EH (cell line): ENCODE measurements at regions not wholly inside any gene's neighbourhood (a gene's known extent, or its start where the extent isn't known, plus 50 kb on each side); places are given as distances from the start of the nearest gene placed in this dataset.
"Not testable (repeated sequence)": the region's sequence is repeated elsewhere in the genome, so short reads cannot be mapped to it uniquely, and the experiment has no call there.

Source experiments
- DNase-seq: peaks from one replicate; pipeline ENCODE4 v3.0.0-alpha.2; 2015; ENCODE audit warnings: low read depth

DNA sequence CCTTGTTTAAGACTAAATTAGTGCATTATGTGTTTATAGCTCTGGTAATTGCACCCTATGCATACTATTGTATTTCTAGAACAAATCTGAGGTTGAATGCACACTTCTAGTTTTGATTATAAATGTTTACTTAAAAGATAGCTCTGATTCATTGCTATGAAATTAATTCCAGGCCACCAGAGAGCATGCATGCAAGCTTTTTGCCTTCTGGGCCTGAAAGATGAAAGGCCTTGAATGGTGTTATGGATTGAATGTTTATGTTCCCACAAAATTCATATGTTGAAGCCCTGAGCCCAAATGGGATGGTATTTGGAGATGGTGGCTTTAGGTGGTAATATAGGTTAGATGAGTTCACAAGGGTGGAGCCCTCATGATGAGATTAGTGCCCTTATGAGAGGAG lies 695.0 kb upstream of the MAP3K7 start:
- DNase-seq: no peak

DNA sequence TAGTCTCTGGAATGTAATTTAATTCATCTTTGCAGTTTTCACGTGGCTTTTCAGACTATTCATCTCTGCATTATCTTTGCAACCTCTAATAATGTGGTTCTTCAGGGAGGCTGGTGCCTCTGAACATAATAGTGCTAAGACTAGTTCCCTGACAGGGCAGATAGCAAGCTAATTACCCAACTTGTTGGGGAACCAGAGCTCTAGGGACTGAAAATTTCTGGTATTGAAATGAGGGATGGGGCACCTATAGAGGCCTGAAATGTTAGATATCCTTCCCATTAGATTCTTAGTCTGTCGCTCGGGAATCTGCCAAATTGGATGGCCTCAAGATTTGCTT lies 693.6 kb upstream of the MAP3K7 start:
- no peak for DNase-seq

DNA sequence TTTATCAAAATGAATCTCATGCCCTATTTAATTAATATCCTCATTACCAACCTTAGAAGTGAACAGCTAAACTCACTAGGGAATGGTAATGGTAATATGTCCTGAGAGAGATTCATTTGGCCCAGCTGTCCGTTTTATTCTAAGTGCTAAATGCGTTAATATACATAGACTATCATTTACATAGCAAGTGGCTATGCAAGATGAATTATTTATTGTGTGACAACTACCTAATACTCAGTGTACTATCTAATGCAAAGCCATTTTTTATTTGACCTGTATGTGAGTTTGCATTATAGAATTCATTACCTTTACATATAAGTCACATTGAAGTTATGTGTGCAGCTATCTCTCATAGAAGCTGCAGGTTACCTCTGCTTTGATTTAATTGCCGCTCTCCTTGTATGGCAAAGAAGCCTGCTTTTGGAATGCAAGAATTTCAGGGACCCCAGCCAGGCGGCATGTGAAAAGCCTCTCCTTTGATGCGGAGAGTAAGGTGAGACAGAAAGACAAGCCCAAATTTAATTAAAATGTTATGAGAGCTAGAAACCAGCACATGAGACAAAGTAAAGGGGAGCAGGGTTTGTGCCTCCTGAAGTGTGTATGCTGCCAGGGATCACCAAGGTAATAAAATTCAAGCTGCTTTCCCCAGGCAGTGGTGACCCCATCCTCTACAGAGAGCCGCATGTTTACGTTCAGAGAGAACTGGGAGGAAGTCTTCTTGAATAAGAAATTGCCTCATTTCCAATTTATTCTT lies 693.0 kb upstream of the MAP3K7 start:
- no peak for DNase-seq

DNA sequence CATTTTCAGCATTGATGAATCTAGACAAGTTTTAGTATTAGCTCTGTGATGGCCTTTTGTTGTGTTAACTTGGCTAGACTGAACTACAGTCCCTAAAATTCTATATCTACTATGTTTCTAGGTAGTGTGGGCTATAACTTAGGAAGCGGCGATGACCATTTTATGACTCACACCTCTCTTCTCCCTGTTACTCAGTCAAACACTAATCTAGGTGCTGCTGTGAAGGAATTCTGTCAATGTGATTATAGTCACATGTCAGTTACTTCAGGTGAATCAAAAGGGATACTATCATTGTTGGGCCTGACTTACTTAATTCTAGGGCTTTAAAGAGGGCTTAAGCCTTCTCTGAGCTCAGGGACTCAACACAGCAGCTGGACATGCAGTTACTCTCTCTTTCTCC lies 691.5 kb upstream of the MAP3K7 start:
- DNase-seq: no peak

DNA sequence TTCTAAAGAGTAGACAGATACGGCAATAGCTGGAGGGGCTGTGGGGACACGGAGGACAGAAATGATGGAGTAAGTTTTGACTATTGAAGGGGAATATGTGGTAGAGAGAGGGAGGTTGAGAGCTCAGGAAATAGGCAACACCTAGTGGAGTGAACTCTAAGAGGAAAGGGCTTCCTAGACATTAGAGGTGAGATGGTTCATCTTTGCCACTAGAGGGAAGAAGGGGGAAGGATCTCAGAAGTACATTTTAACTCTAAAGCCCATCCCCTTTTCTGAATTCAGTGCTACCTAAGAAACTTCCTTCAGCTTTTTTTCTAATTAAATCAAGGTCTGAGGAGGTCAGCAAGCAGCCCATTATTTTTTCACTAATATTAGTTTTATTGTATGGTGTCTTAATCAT lies 689.4 kb upstream of the MAP3K7 start:
- DNase-seq: no peak

DNA sequence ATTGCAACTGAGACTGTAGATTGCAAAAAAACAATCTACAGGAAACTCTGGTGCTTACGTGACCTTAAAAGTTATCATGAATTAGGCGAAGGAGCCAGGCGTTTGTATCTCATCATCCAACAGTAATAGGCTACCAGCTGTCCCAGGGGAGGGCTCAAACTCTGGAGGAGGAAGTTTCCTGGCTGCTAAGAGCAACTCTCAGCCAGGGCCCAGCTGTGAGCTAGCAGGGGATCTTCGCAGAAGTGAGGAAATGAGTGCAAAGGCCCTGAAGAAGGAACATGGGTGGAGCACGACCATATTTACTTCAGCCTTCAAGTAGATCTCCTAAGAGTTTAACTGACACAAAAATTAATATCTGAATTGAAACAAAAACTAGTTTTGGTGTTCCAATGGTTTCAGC lies 686.9 kb upstream of the MAP3K7 start:
- no peak for DNase-seq

DNA sequence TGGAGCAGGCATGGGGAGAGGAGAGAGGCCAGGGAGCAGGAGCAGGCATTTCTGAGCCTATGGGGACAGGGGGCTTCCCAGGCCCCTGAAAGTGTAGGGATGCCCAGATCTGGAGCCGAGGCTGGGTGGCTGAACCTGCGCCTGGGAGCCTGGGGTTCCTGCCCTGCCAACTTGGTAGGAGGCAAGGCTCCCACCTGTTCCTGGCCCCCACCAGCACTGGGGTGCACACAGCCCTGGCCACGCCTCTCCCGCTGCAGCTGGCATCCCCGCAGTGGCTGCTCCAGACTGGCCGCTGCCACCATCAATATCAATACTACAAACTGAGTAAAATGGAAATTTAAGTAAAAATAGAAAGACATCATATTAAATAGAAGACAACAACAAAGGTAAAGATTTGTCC lies 684.9 kb upstream of the MAP3K7 start:
- no peak for DNase-seq

DNA sequence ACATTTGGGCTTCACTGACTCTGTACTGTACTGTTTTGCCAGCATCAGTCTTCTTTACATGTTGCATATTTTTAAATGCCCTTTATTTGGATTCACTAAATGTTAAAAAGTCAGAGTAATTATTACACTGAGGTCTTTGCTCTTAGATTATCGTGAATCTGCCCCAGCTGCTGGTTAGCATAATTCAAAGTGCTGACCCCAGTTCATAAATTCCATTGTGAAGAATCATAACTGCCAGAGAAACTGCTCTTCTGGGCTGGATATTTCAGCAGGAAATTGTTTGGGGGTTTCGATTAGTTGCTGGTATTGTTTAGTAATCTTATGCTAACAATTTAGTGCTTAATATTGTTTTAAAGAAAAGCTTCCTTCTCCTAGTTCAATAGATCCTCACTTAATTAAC lies 682.1 kb upstream of the MAP3K7 start:
- DNase-seq: no peak

DNA sequence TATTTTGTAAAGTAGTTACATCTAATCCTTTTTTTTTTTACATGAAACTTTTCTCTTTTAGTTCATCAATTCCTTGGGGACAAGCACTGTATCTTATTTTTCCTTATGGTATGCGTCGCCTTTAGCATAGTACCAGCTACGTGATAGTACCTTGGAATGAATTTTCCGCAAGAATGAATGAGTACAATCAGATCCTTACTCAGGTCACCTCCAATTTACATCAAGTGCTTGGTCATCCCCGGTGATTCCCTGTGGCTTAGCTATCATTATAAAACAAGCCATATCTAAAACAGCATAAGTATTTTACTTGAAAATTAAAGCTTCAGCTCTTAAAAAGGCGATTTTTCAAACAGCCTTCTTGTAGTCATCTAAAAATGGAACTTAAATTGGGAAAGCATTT lies 680.4 kb upstream of the MAP3K7 start:
- no peak for DNase-seq

DNA sequence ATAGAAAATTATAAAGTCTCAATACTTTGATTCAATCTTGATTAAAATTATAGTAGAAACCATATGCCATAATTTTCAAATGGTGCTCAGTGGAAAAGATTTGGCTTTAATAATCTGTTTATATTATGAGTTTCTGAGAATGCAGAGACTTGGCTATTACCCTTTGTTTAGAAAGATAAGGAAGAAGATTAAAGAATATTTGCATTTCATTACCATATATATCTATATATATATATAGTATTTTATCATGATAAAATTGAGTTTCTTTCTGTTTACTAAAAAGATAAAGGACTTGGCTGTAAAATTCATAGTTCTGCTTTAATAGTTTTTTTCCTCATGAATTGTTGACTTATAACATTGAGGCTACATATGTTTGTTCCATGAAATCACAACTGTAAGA lies 679.3 kb upstream of the MAP3K7 start:
- DNase-seq: no peak

DNA sequence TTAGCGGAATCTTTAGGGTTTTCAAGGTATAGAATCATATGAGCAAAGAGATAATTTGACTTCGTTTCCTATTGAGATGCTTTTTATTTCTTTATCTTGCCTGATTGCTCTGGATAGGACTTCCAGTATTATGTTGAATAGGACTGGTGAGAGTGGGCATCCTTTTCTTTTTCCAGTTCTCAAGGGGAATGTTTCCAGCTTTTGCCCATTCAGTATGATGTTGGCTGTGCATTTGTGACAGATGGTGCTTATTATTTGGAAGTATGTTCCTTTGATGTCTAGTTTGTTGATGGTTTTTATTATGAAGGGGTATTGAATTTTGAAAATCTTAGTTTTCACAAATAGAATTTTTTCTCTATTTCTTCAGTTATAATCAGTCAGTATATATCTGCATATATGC lies 656.6 kb upstream of the MAP3K7 start:
- no peak for DNase-seq

DNA sequence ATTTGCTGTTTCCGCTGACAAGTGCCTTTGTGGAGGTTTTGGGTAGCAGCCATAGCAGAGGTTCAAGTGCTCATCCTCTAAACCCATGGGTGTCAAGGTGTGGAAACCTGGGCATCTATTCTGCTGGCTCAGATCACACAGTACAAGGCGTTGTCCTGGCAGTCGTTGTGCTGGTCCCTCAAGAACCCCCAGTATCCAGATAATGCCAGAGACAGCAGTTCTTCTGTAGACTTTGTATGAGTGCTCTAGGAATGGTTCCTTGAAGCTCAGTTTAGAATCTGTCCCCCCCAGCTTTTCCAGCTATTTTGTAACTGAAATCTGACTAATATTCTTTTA lies 655.7 kb upstream of the MAP3K7 start:
- DNase-seq: no peak

DNA sequence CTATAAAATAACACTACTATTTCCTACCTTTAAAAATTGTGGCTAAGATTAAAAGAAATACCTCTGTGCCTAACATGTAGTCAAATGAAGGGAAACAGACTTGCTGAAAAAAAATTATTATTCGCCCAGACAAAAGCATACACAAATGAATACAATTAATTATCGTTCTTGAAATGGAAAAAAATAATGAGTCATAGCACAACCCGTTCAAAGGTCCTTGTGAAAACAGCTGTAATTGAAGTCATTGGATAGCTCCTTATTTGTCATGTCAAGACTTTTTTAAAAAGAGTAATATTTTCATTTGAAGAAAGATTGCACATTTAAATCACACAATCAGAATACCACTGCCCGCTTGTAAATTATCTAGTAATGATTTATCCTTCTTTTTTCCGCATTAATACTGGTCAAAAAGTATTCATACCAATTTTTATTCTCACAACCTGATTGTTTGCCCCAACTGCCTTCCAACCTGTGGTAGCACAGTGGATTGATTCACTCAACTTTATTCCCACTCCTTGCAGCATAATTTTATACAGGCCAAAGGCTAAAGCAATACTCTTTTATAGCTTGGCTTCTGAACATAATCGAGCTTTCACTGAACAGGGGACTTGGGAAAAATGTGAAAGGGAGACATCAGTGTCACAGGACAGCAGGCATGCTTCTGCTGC lies 655.2 kb upstream of the MAP3K7 start:
- DNase-seq: no peak

DNA sequence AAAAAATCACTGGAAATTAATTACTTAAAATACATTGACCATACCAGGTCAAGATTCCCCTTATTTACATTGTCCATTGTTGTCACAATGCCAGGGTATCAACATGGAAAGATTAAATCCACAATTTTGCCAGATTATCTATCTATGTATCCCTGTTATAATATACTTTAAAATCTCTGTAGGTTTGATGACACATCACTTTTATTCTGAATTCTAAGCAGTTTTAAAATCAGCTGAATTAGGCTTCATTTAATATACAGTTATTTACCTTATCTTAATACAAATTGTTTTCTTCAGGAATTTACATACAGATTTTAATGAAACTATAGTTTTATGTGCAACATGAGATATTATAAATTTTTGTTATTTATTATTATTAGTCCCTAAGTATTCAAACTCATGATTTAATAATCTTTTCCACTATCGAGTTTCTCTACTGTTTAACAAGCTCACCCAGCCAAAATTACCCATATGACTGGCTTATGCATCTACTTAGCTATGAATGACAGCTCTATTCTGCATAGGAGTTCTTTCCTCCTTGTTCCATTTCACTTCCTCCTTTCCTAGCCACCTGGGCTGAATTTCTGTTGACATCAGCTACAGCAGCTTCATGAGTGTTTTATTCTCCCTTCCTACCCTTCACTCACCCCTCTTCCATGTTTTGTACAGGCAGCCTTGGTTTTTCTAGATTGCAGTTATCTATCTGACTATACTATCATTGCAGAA lies 654.2 kb upstream of the MAP3K7 start:
- no peak for DNase-seq

DNA sequence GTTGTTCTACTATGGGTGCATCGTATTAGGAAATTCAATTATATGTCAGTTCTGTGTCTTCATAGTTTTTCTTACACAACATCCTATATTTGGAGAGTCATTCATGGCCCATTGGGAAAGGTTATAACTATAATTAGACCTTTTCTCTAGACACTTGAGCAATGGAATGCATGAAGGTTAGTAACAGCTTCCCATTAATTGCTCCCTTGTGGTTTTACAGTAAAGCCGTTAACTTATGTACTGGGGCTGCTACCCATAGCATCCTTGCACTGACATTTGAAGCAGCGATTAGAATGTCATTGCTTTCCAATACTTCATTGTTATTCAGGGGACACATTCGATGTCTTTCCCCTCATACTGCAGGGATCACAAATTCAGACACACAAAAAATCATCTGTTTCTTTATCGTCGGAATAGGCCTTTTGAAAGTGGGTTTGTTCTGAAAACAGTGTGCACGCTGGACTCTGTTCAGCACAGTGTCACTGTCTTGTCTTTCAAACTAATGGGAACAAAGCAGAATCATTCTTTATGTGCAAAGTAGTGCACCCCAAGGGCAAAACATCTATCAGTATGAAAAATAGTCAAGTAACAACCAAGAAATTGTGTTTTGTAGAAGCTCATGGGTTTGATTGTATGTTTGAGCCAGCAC lies 634.3 kb upstream of the MAP3K7 start:
- DNase-seq: no peak

DNA sequence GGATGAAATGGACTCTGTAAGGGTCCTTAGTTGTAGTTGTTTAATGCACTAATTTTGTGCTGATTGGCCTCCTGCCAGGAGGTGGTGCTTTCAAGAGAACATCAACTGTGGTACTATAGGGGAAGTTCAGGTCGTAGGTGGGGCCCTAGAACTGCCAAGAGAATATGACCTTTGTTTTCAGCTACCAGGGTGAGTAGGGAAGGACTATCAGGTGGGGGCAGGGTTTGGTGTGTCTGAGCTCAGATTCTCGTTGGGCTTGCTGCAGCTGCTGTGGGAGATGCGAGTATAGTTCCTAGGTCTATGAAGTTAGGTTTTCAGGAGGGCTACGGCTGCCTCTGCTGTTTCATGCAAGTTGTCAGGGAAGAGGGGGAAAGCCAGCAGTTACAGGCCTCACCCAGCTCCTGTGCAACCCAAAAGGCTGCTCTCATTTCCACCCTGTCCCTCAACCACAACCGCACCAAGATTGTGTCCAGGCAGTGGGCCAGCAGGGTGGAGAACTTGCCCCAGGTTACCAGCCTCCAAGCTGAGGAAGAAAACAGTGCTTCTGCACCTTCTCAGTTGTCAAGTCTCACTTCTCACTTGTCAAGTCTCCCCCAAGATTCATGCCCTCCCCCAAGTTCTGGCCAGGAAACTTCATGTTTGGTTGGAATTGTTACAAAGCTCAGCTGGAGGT lies 626.5 kb upstream of the MAP3K7 start:
- DNase-seq: no peak

DNA sequence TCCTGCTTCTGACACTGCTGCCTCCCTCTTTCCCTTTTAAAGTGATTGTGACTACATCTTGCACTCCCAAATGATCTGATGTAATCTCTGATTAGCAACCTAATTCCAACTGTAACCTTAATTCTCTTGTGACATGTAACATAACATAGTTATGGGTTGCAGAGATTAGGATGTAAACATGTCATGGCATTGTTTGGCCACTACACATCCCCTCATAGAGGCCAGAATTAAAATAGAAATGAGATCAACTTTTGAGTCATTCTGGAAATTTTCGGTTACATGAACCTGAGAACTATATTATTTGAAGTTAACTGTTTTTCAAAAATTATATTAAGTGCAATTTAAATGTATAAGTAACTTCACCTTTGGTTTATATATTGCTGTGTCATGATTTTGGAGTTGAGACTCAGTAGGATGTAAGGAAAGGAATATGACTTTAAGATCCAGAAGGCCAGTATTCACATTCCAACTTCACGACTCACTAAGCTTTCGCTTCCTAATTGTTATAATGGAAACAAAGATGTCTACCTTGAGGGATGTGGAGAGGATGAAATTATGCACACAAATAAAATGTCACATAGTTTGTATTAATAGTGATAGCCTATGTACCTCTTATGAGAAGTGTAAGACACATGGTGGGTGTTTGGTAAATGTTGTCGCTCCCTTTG lies 611.9 kb upstream of the MAP3K7 start:
- no peak for DNase-seq

DNA sequence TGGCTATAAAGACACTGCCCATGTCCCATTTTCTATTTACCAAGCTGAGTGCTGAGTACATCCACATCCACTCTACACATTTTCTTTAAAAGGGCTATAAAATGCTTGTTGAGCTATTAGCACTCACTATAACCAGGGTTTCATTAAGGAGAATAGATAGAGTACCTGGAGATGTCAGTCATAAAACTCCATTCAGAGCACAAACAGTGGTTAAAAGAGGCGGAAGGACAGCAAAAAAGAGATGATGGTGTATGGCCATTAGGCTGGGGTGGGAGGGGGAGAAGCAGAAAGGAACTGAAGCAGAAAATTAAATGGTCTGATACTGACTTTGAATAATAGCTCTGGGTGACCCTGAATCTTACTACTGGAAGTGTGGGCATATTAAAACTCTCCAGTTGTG lies 609.9 kb upstream of the MAP3K7 start:
- DNase-seq: no peak

DNA sequence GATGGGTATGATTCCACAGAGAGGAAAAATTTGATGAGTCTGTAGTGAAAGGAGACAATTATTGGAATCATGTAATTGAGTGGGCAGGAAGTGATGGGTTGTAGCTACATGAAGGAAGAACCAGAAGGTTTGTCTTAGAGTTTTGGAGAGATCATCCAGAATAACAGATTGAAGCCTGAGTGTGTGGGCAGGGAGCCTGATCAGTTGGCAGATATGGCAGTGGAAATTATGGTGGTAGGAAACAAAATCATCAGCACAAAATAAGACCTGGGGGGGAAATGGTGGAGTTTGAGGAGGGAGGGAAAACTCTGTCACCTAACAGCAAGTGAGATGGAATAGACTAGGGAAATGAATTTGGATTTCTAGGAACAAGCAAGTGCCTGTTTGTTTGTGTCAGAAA lies 606.6 kb upstream of the MAP3K7 start:
- no peak for DNase-seq

DNA sequence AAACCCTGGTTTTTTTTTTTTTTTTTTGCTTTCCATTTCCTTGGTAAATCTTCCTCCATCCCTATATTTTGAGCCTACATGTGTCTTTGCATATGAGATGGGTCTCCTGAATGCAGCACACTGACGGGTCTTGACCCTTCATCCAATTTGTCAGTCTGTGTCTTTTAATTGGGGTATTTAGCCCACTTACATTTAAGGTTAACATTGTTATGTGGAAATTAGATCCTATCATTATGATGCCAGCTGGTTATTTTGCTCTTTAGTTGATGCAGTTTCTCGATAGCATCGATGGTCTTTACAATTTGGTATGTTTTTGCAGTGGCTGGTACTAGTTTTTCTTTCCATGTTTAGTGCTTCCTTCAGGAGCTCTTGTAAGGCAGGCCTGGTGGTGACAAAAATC lies 603.2 kb upstream of the MAP3K7 start:
- DNase-seq: not testable (repeated sequence)

DNA sequence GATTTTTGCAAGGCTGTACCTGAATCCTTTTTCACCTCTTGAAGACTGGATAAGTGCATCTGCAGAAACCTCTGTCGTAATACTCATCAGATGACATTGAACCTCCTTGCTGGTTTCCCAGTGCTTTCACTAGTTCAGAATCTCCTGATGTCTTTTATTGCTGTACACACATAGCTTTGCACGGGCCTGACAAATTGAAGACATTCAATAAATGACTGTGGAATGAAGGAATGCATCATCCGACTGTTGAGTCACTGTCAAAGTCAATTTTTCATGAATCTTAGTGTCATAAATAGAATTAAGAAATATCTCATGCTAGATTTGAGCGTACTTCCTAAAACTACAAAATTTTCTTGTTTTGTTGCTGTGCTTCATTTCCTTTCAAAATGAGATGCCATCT lies 598.2 kb upstream of the MAP3K7 start:
- no peak for DNase-seq

DNA sequence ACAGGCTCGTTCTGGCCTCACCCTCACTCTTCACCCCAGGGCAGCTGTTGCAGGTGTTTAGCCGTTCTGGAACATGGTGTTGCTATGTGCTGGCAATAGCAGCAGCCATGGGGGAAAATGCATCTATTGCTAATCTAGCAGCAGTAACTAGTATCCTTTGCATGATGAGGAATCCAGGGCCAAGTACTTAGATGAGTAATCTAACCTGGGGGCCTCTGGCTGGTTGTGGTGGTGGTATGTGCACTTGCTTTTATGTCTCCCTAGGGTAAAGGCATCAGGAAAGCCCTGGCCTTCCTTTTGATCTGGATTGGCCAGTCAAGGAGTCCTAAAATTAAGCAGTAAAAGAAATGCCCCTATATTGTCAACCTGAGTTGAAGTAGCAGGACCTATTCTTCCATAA lies 594.5 kb upstream of the MAP3K7 start:
- no peak for DNase-seq
